ENCODE measurements at regions not wholly inside any gene's neighbourhood (a gene's known extent, or its start where the extent isn't known, plus 50 kb on each side); places are given as distances from the start of the nearest gene placed in this dataset.
A peak's percentile ranks its signal among the peaks of the same experiment; 100 is the strongest.

DNA sequence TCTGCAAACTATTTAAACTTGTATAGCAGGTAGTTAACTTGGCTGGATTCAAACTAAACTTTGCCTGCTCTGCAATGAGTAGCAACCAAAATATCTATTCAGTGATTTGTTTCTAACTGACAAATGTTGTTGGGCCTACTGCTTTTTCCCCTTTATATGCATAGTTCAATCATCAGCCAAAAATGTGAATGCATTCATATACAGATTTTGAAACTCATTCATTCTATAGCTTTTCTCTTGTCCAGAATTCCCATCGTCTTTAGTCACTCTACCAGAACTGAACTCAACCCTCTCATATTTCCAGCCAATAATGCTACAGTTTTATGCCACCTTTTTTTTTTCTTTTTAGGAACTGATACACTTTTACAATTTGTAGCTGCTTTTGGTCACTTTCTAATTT, 599.8 kb downstream of the RPL10L start:
- TF ChIP-seq, protein P1, sequence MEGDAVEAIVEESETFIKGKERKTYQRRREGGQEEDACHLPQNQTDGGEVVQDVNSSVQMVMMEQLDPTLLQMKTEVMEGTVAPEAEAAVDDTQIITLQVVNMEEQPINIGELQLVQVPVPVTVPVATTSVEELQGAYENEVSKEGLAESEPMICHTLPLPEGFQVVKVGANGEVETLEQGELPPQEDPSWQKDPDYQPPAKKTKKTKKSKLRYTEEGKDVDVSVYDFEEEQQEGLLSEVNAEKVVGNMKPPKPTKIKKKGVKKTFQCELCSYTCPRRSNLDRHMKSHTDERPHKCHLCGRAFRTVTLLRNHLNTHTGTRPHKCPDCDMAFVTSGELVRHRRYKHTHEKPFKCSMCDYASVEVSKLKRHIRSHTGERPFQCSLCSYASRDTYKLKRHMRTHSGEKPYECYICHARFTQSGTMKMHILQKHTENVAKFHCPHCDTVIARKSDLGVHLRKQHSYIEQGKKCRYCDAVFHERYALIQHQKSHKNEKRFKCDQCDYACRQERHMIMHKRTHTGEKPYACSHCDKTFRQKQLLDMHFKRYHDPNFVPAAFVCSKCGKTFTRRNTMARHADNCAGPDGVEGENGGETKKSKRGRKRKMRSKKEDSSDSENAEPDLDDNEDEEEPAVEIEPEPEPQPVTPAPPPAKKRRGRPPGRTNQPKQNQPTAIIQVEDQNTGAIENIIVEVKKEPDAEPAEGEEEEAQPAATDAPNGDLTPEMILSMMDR (IDR thresholded peaks at IDR 0.05) = no peak
- no peaks in the 10 kb centered on the region for H3K27me3 ChIP-seq
- H3K4me1 ChIP-seq = no peaks in the 10 kb centered on the region
- no peak overlapping the region for H3K27ac ChIP-seq
- WGBS, 2 donors = 54 to 58% methylated on average over 1 of the region's 1 CpG
- FAIRE-seq = no peak
- no peaks in the 10 kb centered on the region for H3K36me3 ChIP-seq
- no peak for DNase-seq
- H3K4me3 ChIP-seq = no peak overlapping the region
- no peak for ATAC-seq
- no peaks in the 10 kb centered on the region for H3K9me3 ChIP-seq
- intact Hi-C loops (cut with DNase I) = no loop called here

DNA sequence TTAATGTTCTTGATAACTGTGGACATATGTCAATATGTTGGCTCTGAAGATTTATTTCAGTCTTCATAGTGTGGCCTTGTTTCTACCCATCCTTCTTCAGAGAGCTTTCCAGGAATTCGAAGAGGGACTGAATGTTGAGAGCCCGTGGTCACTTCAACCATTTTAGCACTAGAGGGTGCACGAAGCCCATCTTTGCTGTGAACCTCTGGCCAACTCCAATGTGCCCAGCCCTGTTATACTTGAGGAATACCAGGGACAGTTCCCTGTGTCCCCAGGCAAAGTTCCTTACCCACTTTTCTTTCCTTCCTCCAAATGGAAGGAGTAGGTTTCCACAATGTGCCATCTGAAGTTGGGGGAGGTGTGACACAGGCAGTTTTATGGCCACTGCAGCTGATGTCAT, 603.5 kb downstream of the RPL10L start:
- TF ChIP-seq, protein P1 (IDR thresholded peaks at IDR 0.05) = no peak
- intact Hi-C loops (cut with DNase I) = no loop called here

DNA sequence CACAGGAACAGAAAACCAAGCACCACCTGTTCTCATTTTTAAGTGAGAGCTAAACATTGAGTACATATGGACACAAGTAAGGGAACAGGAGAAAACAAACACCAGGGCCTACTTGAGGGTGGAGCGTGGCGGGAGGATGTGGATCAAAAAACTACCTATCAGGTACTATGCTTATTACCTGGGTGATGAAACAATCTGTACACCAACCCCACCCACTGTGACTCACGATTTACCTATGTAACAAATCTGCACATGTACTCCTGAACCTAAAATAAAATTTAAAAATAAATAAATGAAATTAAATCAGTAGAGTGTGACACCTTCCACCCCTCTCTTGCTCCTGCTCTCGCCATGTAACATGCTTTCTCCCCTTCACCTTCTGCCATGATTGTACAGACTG, 615.5 kb downstream of the RPL10L start:
- WGBS, 2 donors = 48 to 69% methylated on average over 4 of the region's 4 CpGs
- FAIRE-seq (no peak), DNase-seq (no peak), ATAC-seq (no peak)
- Histone ChIP-seq H3K9me3 (no peaks in the 10 kb centered on the region), H3K36me3 (no peaks in the 10 kb centered on the region), H3K4me1 (no peaks in the 10 kb centered on the region), H3K27me3 (no peaks in the 10 kb centered on the region), H3K4me3 (no peak overlapping the region), H3K27ac (no peak overlapping the region)
- intact Hi-C loops (cut with DNase I) = no loop called here
- TF ChIP-seq, protein P1 (IDR thresholded peaks at IDR 0.05) = no peak

More for the DNA sequence above, 603.5 kb downstream of the RPL10L start:
- FAIRE-seq = no peak
- 20 to 27% methylated on average over 3 of the region's 3 CpGs for WGBS, 2 donors
- H3K9me3 ChIP-seq = no peaks in the 10 kb centered on the region
- no peak for ATAC-seq
- H3K36me3 ChIP-seq = no peaks in the 10 kb centered on the region
- DNase-seq = peak in 1 of 6 donors; percentile 11
- no peak overlapping the region for H3K4me3 ChIP-seq
- H3K27ac ChIP-seq = no peak overlapping the region
- H3K27me3 ChIP-seq = no peaks in the 10 kb centered on the region
- H3K4me1 ChIP-seq = no peaks in the 10 kb centered on the region

DNA sequence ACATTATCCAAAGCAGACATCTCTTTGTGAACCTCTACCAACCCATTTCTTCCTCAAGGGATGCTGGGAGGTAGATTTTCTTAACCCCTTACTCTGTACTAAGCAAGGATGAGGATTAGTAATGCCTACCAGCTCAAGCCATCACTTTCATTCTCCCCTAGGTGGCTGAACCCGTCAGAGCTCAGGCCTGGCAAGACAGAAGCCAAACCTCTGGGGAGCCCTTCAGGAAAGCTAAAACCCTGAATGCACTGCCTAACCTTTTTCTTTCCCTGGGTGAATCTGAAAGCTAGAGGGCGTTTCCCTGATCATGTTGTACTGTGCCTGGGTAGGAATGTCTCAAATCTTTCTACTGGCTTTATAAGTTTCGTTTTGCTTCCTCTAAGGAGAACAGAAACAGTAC, 617.3 kb downstream of the RPL10L start:
- no peak for FAIRE-seq
- Histone ChIP-seq H3K27ac (no peak overlapping the region), H3K27me3 (no peaks in the 10 kb centered on the region), H3K4me3 (no peak overlapping the region), H3K9me3 (no peaks in the 10 kb centered on the region), H3K4me1 (no peaks in the 10 kb centered on the region), H3K36me3 (no peaks in the 10 kb centered on the region)
- no peak for DNase-seq
- intact Hi-C loops (cut with DNase I) = no loop called here
- TF ChIP-seq, protein P1 (IDR thresholded peaks at IDR 0.05) = no peak
- no peak for ATAC-seq
- WGBS, 2 donors = 29 to 33% methylated on average over 3 of the region's 3 CpGs

DNA sequence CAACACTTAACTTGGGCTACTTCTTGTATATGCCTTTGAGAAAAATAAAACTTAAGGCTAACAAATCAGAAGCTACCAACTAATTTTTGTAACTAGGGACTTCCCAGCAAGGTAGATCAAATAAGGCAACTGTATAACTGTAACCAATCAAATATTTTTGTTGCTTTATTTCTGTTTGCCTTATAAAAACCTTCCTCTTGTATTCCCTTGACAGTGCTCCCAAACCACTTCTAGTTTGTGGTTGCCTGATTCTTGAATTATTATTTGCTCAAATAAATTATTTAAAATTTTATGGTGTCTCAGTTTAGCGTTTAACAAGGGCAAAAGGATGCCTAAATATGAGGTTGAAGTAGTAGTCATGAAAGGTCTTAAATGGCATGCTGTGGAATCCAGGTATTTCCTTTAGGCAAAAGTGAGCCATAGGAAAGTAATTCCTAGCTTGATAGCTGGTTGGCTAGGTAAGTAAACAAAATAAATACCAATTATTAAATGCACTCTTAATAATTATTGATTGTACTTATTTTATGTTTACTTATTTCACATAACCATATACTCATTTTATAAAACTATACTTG, 632.6 kb downstream of the RPL10L start:
- intact Hi-C loops (cut with DNase I) = no loop called here
- H3K27me3 ChIP-seq = no peaks in the 10 kb centered on the region
- TF ChIP-seq, protein P1 (IDR thresholded peaks at IDR 0.05) = no peak
- no peak for ATAC-seq
- no peak overlapping the region for H3K4me3 ChIP-seq
- H3K36me3 ChIP-seq = no peaks in the 10 kb centered on the region
- 50 to 70% methylated on average over 1 of the region's 1 CpG for WGBS, 2 donors
- FAIRE-seq = no peak
- DNase-seq = no peak
- H3K27ac ChIP-seq = no peak overlapping the region
- no peaks in the 10 kb centered on the region for H3K9me3 ChIP-seq
- H3K4me1 ChIP-seq = no peaks in the 10 kb centered on the region

All from pancreas (tissue), 10 donors.